ENCODE measurements at regions not wholly inside any gene's neighbourhood (a gene's known extent, or its start where the extent isn't known, plus 50 kb on each side); places are given as distances from the start of the nearest gene placed in this dataset.

DNA sequence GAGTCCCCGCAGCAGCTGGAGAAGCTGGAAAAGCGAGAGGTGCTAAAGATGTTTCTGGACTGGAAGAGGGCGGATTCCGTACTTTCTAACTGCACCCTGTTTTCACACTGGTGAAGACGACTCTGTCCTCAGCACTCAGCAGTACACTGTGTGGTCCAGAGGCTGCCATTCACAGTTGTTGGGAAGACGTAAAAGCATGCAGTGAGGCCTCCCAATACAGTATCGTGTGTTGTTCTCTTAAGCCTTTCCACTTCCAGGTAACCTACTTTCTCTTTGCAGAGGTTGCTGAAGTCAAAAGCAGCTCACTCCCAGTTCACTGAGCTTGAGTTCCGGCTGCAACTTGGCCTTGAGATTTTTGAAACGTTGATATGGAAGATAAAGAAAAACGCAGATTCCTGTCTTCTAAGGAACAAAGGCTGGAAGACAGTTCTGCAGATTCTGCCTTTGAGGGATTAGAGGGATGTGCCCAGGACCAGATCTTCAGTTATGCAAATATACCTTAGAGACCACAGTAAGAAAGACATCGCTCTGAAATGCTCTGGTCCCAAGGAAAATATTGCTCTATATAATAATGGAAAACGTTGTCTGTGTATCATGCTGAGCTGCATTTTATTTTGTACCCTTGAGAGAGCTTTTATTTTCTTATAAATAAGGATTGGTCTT, 540.9 kb downstream of the TRIML1 start:
- Histone ChIP-seq H3K9me3 (ENCODE audit: control insufficient read depth, insufficient read depth, low read length) (no peaks in the 10 kb centered on the region), H3K36me3 (ENCODE audit: control insufficient read depth, insufficient read depth, low read length) (no peaks in the 10 kb centered on the region), H3K4me3 (ENCODE audit: low read depth, low read length) (no peak overlapping the region), H3K27me3 (ENCODE audit: control insufficient read depth, insufficient read depth, low read length) (no peaks in the 10 kb centered on the region), H3K9ac (ENCODE audit: low read depth, low read length) (no peak overlapping the region), H3K4me1 (ENCODE audit: control insufficient read depth, insufficient read depth, low read length) (peaks cover 6% of the 10 kb centered on the region)

DNA sequence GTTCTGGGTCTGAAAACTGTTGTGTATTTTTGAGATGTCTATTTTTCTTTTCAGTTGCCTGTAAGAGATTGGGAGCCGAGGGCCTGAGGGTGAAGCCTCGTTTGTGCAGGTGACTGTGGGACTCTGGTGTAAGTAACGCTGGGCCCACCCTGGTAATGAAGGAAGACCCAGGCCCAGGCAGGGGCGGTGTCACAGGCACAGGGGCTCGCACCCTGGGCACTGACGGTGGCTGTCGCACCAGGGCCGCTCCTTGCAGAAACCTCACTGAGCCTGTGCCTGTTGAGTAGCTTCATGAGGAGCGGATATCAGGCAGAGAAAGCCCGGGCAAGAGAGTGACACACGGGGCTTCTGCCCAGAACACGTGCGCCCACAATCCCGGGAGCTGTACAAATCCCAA, 541.4 kb downstream of the TRIML1 start:
- no peak overlapping the region for H3K9ac ChIP-seq (ENCODE audit: low read depth, low read length)
- H3K4me1 ChIP-seq (ENCODE audit: control insufficient read depth, insufficient read depth, low read length): peaks cover 6% of the 10 kb centered on the region
- no peaks in the 10 kb centered on the region for H3K27me3 ChIP-seq (ENCODE audit: control insufficient read depth, insufficient read depth, low read length)
- H3K9me3 ChIP-seq (ENCODE audit: control insufficient read depth, insufficient read depth, low read length): no peaks in the 10 kb centered on the region
- no peak overlapping the region for H3K4me3 ChIP-seq (ENCODE audit: low read depth, low read length)
- no peaks in the 10 kb centered on the region for H3K36me3 ChIP-seq (ENCODE audit: control insufficient read depth, insufficient read depth, low read length)

DNA sequence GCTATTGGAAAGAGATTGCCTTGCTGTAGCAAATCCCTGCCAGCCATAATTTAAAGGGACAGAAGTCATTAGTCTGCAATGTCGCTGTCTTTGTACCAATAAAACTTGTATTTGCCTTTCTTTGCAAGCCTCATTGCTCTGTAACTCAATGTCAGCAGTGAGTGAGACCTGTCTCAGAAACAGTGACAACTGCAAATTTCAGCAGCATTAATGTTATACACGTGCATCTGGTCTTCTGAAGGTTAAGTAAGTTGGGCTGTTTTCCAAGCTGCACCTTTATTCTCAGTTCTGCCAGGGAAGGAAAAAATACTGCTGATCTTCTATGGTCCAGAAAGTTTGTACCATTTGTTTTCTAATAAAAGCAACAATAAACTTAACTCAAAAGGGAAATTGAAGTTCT, 543.1 kb downstream of the TRIML1 start:
- H3K4me3 ChIP-seq (ENCODE audit: low read depth, low read length): no peak overlapping the region
- H3K27me3 ChIP-seq (ENCODE audit: control insufficient read depth, insufficient read depth, low read length): no peaks in the 10 kb centered on the region
- no peak overlapping the region for H3K9ac ChIP-seq (ENCODE audit: low read depth, low read length)
- peaks cover 6% of the 10 kb centered on the region for H3K4me1 ChIP-seq (ENCODE audit: control insufficient read depth, insufficient read depth, low read length)
- H3K36me3 ChIP-seq (ENCODE audit: control insufficient read depth, insufficient read depth, low read length): no peaks in the 10 kb centered on the region
- H3K9me3 ChIP-seq (ENCODE audit: control insufficient read depth, insufficient read depth, low read length): no peaks in the 10 kb centered on the region

DNA sequence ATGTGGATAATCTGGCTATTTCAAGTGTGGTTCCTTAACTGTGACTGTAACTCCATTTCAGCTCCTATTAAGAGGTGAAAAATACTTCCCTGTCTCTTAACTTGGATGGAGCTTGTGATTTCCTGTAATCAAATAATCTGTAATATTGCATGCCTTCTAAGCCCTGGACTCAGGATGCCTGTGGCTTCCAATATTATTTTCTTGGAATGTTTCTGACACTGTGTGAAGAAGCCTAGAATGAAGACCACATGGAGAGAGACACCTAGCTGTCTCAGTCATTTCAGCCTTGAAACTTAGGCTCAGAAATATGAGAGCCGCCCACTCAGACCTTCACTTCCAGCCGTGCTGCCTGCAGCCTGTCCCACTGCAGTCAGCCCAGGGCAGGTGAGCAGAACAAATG, 544.3 kb downstream of the TRIML1 start:
- H3K27me3 ChIP-seq (ENCODE audit: control insufficient read depth, insufficient read depth, low read length): no peaks in the 10 kb centered on the region
- H3K9ac ChIP-seq (ENCODE audit: low read depth, low read length): no peak overlapping the region
- no peaks in the 10 kb centered on the region for H3K36me3 ChIP-seq (ENCODE audit: control insufficient read depth, insufficient read depth, low read length)
- no peaks in the 10 kb centered on the region for H3K9me3 ChIP-seq (ENCODE audit: control insufficient read depth, insufficient read depth, low read length)
- H3K4me3 ChIP-seq (ENCODE audit: low read depth, low read length): no peak overlapping the region
- peaks cover 6% of the 10 kb centered on the region for H3K4me1 ChIP-seq (ENCODE audit: control insufficient read depth, insufficient read depth, low read length)

DNA sequence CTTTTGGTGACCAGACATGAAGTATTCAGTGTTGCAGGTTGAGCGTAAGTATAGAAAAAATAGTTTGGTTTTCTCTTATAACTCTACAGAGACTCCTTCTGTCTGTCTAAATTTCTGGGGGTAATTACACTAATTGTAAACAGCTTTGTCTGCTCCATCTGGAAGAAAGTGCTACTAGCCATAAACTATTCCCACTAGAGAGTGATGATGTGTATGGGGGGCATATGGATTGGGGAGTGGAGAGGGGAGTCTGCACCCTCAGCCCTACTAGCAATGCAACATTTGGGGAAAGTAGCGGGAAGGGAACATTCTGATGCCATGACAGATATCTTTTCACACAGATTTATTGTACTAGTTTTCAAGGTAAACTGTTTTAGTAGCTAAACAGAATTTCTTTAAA, 549.7 kb downstream of the TRIML1 start:
- Histone ChIP-seq H3K4me3 (ENCODE audit: low read depth, low read length) (no peak overlapping the region), H3K27me3 (ENCODE audit: control insufficient read depth, insufficient read depth, low read length) (no peaks in the 10 kb centered on the region), H3K9ac (ENCODE audit: low read depth, low read length) (no peak overlapping the region), H3K9me3 (ENCODE audit: control insufficient read depth, insufficient read depth, low read length) (no peaks in the 10 kb centered on the region), H3K4me1 (ENCODE audit: control insufficient read depth, insufficient read depth, low read length) (no peaks in the 10 kb centered on the region), H3K36me3 (ENCODE audit: control insufficient read depth, insufficient read depth, low read length) (no peaks in the 10 kb centered on the region)

DNA sequence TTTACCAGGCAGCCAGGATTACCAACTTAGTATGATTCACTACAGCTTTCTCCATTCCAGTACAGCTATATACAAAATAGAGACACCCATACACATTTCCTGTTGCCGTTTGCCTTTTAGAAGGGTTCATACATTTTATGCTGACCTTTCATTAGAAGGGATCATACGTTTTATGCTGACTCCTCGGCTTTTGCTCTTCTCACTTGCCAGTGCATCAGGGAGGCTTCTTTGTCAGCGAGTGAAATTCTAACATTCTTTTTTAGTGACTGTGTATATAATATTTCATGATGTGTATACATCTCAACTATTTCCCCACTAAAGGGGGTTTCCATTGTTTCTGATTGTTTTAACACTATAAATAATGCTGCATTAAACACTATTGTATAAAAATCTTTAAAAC, 552.6 kb downstream of the TRIML1 start:
- no peaks in the 10 kb centered on the region for H3K36me3 ChIP-seq (ENCODE audit: control insufficient read depth, insufficient read depth, low read length)
- H3K27me3 ChIP-seq (ENCODE audit: control insufficient read depth, insufficient read depth, low read length): no peaks in the 10 kb centered on the region
- H3K4me3 ChIP-seq (ENCODE audit: low read depth, low read length): no peak overlapping the region
- H3K9ac ChIP-seq (ENCODE audit: low read depth, low read length): no peak overlapping the region
- H3K9me3 ChIP-seq (ENCODE audit: control insufficient read depth, insufficient read depth, low read length): no peaks in the 10 kb centered on the region
- H3K4me1 ChIP-seq (ENCODE audit: control insufficient read depth, insufficient read depth, low read length): no peaks in the 10 kb centered on the region

DNA sequence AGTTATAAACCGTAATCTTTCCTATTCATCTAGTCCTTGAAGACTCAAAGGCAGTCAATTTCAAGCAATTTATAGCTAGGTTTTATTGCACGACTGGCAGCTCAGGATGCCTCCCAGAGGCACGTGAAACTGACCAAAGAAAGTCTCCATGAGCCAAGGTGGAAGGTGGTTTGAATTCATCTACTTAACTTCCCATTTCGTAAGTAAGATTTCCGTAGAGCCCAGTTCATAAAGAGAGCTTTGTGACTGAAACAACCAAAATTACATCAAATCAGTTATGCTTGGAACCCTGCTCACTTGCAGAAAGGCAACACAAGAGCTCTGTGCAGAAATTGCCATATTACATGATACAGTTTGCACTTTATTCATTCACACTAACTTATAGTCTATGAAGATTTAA, 556.0 kb downstream of the TRIML1 start:
- Histone ChIP-seq H3K9me3 (ENCODE audit: control insufficient read depth, insufficient read depth, low read length) (no peaks in the 10 kb centered on the region), H3K27me3 (ENCODE audit: control insufficient read depth, insufficient read depth, low read length) (no peaks in the 10 kb centered on the region), H3K9ac (ENCODE audit: low read depth, low read length) (no peak overlapping the region), H3K4me1 (ENCODE audit: control insufficient read depth, insufficient read depth, low read length) (no peaks in the 10 kb centered on the region), H3K4me3 (ENCODE audit: low read depth, low read length) (no peak overlapping the region), H3K36me3 (ENCODE audit: control insufficient read depth, insufficient read depth, low read length) (no peaks in the 10 kb centered on the region)

DNA sequence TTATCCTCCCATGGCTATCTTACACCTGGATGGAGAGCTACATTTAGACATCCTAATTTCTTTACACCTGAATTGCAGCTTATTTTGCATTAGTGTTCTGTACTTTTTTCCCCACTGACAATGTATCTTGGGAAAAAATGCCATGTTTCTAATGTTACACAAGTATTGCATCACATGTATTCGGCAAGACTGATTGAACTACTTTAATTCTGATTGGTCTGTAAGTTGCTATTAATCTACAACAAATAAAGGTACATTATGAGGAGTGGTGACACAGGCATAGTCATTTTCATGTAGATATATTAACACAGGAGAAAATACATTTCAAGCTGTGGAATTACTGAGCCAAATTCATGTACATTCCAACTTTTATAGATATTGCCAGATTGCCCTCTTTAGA, 558.0 kb downstream of the TRIML1 start:
- Histone ChIP-seq H3K9ac (ENCODE audit: low read depth, low read length) (no peak overlapping the region), H3K27me3 (ENCODE audit: control insufficient read depth, insufficient read depth, low read length) (no peaks in the 10 kb centered on the region), H3K4me3 (ENCODE audit: low read depth, low read length) (no peak overlapping the region), H3K9me3 (ENCODE audit: control insufficient read depth, insufficient read depth, low read length) (no peaks in the 10 kb centered on the region), H3K4me1 (ENCODE audit: control insufficient read depth, insufficient read depth, low read length) (no peaks in the 10 kb centered on the region), H3K36me3 (ENCODE audit: control insufficient read depth, insufficient read depth, low read length) (no peaks in the 10 kb centered on the region)

DNA sequence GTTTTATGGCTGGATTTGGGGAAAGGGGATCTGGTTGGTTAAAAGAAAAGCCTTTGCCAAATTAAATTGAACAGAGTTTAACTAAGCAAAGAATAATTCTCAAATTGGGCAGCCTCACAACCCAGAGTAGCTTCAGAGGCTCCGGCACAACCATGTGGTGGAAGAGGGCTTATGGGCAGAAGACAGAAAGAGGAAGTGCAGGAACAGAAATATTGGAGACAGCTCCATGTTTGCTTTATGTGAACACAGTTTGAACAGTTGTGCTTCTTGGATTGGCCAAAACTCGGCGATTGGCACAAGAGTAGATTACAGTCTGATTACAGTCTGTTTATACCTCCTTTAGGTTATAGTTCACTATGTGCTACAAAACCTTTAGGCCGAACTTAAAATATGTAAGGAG, 562.7 kb downstream of the TRIML1 start:
- Histone ChIP-seq H3K4me1 (ENCODE audit: control insufficient read depth, insufficient read depth, low read length) (no peaks in the 10 kb centered on the region), H3K27me3 (ENCODE audit: control insufficient read depth, insufficient read depth, low read length) (no peaks in the 10 kb centered on the region), H3K9ac (ENCODE audit: low read depth, low read length) (no peak overlapping the region), H3K4me3 (ENCODE audit: low read depth, low read length) (no peak overlapping the region), H3K36me3 (ENCODE audit: control insufficient read depth, insufficient read depth, low read length) (no peaks in the 10 kb centered on the region), H3K9me3 (ENCODE audit: control insufficient read depth, insufficient read depth, low read length) (no peaks in the 10 kb centered on the region)

DNA sequence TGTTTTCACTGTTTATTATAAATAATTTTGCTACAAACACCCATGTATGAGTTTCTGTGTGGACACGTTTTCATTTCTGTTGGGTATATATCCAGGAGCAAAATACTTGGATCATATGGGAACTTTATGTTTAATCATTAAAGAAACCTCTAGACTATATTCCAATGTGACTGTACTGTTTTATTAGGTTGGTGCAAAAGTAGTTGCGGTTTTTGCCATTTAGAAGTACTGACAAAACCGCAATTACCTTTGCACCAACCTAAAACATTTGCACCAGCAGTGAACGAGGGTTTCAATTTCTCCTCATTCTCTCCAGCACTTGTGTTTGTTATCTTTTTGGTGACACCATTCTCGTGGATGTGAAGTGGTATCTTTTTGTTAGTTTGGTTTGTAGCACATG, 565.0 kb downstream of the TRIML1 start:
- Histone ChIP-seq H3K27me3 (ENCODE audit: control insufficient read depth, insufficient read depth, low read length) (no peaks in the 10 kb centered on the region), H3K36me3 (ENCODE audit: control insufficient read depth, insufficient read depth, low read length) (no peaks in the 10 kb centered on the region), H3K4me1 (ENCODE audit: control insufficient read depth, insufficient read depth, low read length) (no peaks in the 10 kb centered on the region), H3K4me3 (ENCODE audit: low read depth, low read length) (no peak overlapping the region), H3K9ac (ENCODE audit: low read depth, low read length) (no peak overlapping the region), H3K9me3 (ENCODE audit: control insufficient read depth, insufficient read depth, low read length) (no peaks in the 10 kb centered on the region)

DNA sequence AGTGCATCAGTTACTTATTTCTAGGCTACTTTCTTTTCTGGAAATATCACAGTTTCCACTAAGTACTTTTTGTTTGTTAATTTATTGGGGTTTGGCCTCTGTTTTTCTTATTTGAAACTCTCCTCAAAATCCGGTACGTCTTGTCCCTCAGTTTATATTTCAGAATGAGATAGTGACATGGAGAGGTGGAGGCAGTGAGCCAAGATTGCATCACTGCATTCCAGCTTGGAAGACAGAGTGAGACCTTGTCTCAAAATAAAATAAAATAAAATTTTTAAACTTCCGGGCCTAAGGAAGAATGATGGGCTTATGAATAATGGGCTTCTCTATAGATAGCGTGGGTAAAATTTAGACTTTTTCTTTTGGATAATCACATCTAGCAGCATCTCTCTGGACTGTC, 567.8 kb downstream of the TRIML1 start:
- no peaks in the 10 kb centered on the region for H3K36me3 ChIP-seq (ENCODE audit: control insufficient read depth, insufficient read depth, low read length)
- H3K4me1 ChIP-seq (ENCODE audit: control insufficient read depth, insufficient read depth, low read length): no peaks in the 10 kb centered on the region
- H3K9ac ChIP-seq (ENCODE audit: low read depth, low read length): no peak overlapping the region
- no peaks in the 10 kb centered on the region for H3K27me3 ChIP-seq (ENCODE audit: control insufficient read depth, insufficient read depth, low read length)
- no peak overlapping the region for H3K4me3 ChIP-seq (ENCODE audit: low read depth, low read length)
- H3K9me3 ChIP-seq (ENCODE audit: control insufficient read depth, insufficient read depth, low read length): no peaks in the 10 kb centered on the region

DNA sequence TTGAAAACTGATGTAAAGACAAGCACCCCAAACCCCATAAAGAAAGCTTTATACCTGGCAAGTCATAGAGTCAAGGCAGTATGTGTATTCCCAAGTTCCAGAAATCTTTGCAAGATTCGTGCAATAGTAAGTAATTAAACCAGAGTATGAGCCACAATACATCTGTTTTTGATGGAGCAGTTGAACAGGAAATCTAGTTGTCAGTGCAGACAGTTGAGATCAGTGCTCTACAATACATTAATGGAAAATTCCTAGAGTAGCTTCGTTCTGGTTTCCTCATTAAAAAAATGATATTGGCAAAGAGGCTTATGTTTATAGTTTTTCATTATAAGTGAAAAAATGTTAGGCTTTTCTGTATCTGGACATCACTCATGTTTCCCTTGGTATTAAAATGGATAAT, 575.3 kb downstream of the TRIML1 start:
- Histone ChIP-seq H3K36me3 (ENCODE audit: control insufficient read depth, insufficient read depth, low read length) (no peaks in the 10 kb centered on the region), H3K9me3 (ENCODE audit: control insufficient read depth, insufficient read depth, low read length) (no peaks in the 10 kb centered on the region), H3K4me3 (ENCODE audit: low read depth, low read length) (no peak overlapping the region), H3K27me3 (ENCODE audit: control insufficient read depth, insufficient read depth, low read length) (no peaks in the 10 kb centered on the region), H3K9ac (ENCODE audit: low read depth, low read length) (no peak overlapping the region), H3K4me1 (ENCODE audit: control insufficient read depth, insufficient read depth, low read length) (no peaks in the 10 kb centered on the region)

Data from iPS-15b (cell line).